SK-N-SH (cell line): ENCODE measurements at regions not wholly inside any gene's neighbourhood (a gene's known extent, or its start where the extent isn't known, plus 50 kb on each side); places are given as distances from the start of the nearest gene placed in this dataset.

ENCODE experiments used
- CTCF ChIA-PET: fragments of 300-600, 350-600 bp; formaldehyde crosslinking; extraction: SDS; loops from one replicate; lab custom pipeline; 2021; lab: Yijun Ruan, JAX
- POLR2A ChIA-PET: fragments of 350-600 bp; sonication (Branson Sonifier 250); formaldehyde crosslinking; extraction: SDS; loops from one replicate; lab custom pipeline; 2020; ENCODE audit warnings: antibody characterized with exemption, inconsistent platforms; lab: Yijun Ruan, JAX
- DNase-seq: peaks from one replicate; pipeline ENCODE4 v3.0.0; 2012
- H2AFZ ChIP-seq: fragments of 200-600 bp; sonication (generic); 2 replicates; pipeline ENCODE4 v1.8.1; 2016; ENCODE audit warnings: antibody characterized with exemption, mild to moderate bottlenecking, low read depth
- H3F3A ChIP-seq: fragments of 200-600 bp; sonication (generic); replicated peaks from 2 replicates; pipeline ENCODE3; 2016; ENCODE audit warnings: antibody characterized with exemption, mild to moderate bottlenecking; ENCODE audit not compliant: insufficient read depth
- H3K27ac ChIP-seq, 2 experiments: fragments of 200-500 bp in 1 of 2; fragments of 200-600 bp in 1 of 2; sonication (Bioruptor generic) in 1 of 2; sonication (generic), shearing (Covaris generic) in 1 of 2; 2 replicates each; pipeline versions ENCODE4 v1.5.1 to v1.6.1; 2014 to 2016; ENCODE audit warnings: low read depth in 2 of 2, inconsistent platforms in 1 of 2, low read length in 1 of 2, mild to moderate bottlenecking in 1 of 2, mixed read lengths in 1 of 2
- H3K27me3 ChIP-seq: fragments of 200-600 bp; sonication (generic), shearing (Covaris generic); 2 replicates; pipeline ENCODE4 v1.6.1; 2016; ENCODE audit warnings: mixed run types; ENCODE audit not compliant: insufficient read depth
- H3K36me3 ChIP-seq, 2 experiments: fragments of 200-500 bp in 1 of 2; fragments of 200-600 bp in 1 of 2; sonication (Bioruptor generic) in 1 of 2; sonication (generic) in 1 of 2; replicated peaks in 1 of 2; 2 replicates each; pipeline versions ENCODE3 to v1.5.1; 2014 to 2016; ENCODE audit warnings: low read length in 1 of 2, mild to moderate bottlenecking in 1 of 2; ENCODE audit not compliant: insufficient read depth in 2 of 2, control insufficient read depth in 1 of 2
- H3K4me1 ChIP-seq, 2 experiments: fragments of 200-500 bp in 1 of 2; fragments of 200-600 bp in 1 of 2; sonication (Bioruptor generic) in 1 of 2; sonication (generic), shearing (Covaris generic) in 1 of 2; 2 replicates each; pipeline versions ENCODE4 v1.5.1 to v1.6.1; 2014 to 2016; ENCODE audit warnings: low read depth in 1 of 2, low read length in 1 of 2, mixed run types in 1 of 2; ENCODE audit not compliant: insufficient read depth in 2 of 2, control insufficient read depth in 1 of 2
- H3K4me2 ChIP-seq: fragments of 200-600 bp; sonication (generic), shearing (Covaris generic); 2 replicates; pipeline ENCODE4 v1.6.1; 2017; ENCODE audit warnings: mixed run types
- H3K4me3 ChIP-seq, 2 experiments: fragments of 200-500 bp in 1 of 2; fragments of 200-600 bp in 1 of 2; sonication (Bioruptor generic) in 1 of 2; sonication (generic), shearing (Covaris generic) in 1 of 2; 2 replicates each; pipeline versions ENCODE4 v1.5.1 to v1.8.1; 2014 to 2016; ENCODE audit warnings: low read depth in 2 of 2, inconsistent platforms in 1 of 2, low read length in 1 of 2, mild to moderate bottlenecking in 1 of 2, mixed read lengths in 1 of 2, moderate library complexity in 1 of 2
- H3K79me2 ChIP-seq: fragments of 200-600 bp; sonication (generic); 2 replicates; pipeline ENCODE4 v1.8.1; 2017; ENCODE audit warnings: mild to moderate bottlenecking; ENCODE audit not compliant: insufficient read depth
- H3K9ac ChIP-seq: fragments of 200-600 bp; sonication (generic); 2 replicates; pipeline ENCODE4 v1.6.1; 2017; ENCODE audit warnings: mixed run types
- H3K9me2 ChIP-seq: fragments of 200-600 bp; sonication (generic); 2 replicates; pipeline ENCODE4 v1.6.1; 2017; ENCODE audit warnings: mixed run types
- H3K9me3 ChIP-seq: fragments of 200-600 bp; sonication (generic); 2 replicates; pipeline ENCODE4 v1.6.1; 2017; ENCODE audit warnings: mixed run types, mild to moderate bottlenecking, moderate library complexity
- H4K20me1 ChIP-seq: fragments of 200-600 bp; sonication (generic); 2 replicates; pipeline ENCODE4 v1.6.1; 2017; ENCODE audit warnings: mild to moderate bottlenecking, mixed run types; ENCODE audit not compliant: insufficient read depth
- CHD2 ChIP-seq: fragments of 150-350 bp; IDR thresholded peaks from 2 replicates; pipeline ENCODE4 v1.6.1; 2018; ENCODE audit warnings: low read length; ENCODE audit not compliant: partially characterized antibody
- ELF1 ChIP-seq: IDR thresholded peaks from 2 replicates; pipeline ENCODE4 v1.4.0; 2012
- FOXJ3 ChIP-seq: sonication (generic); formaldehyde crosslinking; IDR thresholded peaks from 2 replicates; pipeline ENCODE4 v1.5.1; 2020; ENCODE audit warnings: mild to moderate bottlenecking, missing genetic modification reagents
- FOXM1 ChIP-seq: IDR thresholded peaks from 2 replicates; pipeline ENCODE4 v1.4.0; 2012; ENCODE audit warnings: low read depth, mild to moderate bottlenecking
- GABPA ChIP-seq: IDR thresholded peaks from 2 replicates; pipeline ENCODE4 v1.4.0; 2012; ENCODE audit warnings: low read depth, mild to moderate bottlenecking
- MEF2A ChIP-seq: IDR thresholded peaks from 2 replicates; pipeline ENCODE4 v1.4.0; 2012; ENCODE audit warnings: low read depth, borderline replicate concordance
- MXI1 ChIP-seq: IDR thresholded peaks from 2 replicates; pipeline ENCODE4 v1.6.1; 2012; ENCODE audit warnings: mild to moderate bottlenecking, low read depth, low read length, improper control_type of control experiment
- NFIC ChIP-seq: IDR thresholded peaks from 2 replicates; pipeline ENCODE4 v1.4.0; 2012; ENCODE audit warnings: borderline replicate concordance
- NRF1 ChIP-seq: IDR thresholded peaks from 2 replicates; pipeline ENCODE4 v1.6.1; 2012; ENCODE audit warnings: low read depth, mild to moderate bottlenecking, low read length
- POLR2AphosphoS5 ChIP-seq: IDR thresholded peaks from 2 replicates; pipeline ENCODE4 v1.6.1; 2012; ENCODE audit warnings: low read depth, low read length
- RAD21 ChIP-seq: IDR thresholded peaks from 2 replicates; pipeline ENCODE4 v1.6.1; 2012; ENCODE audit warnings: mild to moderate bottlenecking, low read length
- SIN3A ChIP-seq: IDR thresholded peaks from 2 replicates; pipeline ENCODE4 v1.6.1; 2012; ENCODE audit warnings: low read depth, mild to moderate bottlenecking, low read length, moderate library complexity, borderline replicate concordance
- TAF1 ChIP-seq: IDR thresholded peaks from 2 replicates; pipeline ENCODE4 v1.6.1; 2012; ENCODE audit warnings: low read depth, mild to moderate bottlenecking, low read length, moderate library complexity, borderline replicate concordance
- TCF12 ChIP-seq: IDR thresholded peaks from 2 replicates; pipeline ENCODE4 v1.4.0; 2012
- TEAD4 ChIP-seq: IDR thresholded peaks from 2 replicates; pipeline ENCODE4 v1.4.0; 2012; ENCODE audit warnings: mild to moderate bottlenecking, borderline replicate concordance; ENCODE audit not compliant: insufficient read depth
- WGBS: methylation state at CpG from one replicate; pipeline ENCODE4 v1.1.6; 2017; ENCODE audit warnings: low lambda C conversion rate; 5-methylcytosine and 5-hydroxymethylcytosine counted together
- TF ChIP-seq, protein P1 (sequence below): IDR thresholded peaks from 2 replicates; pipeline ENCODE4 v1.6.1; 2012; ENCODE audit warnings: mild to moderate bottlenecking, low read depth, low read length, moderate library complexity
- TF ChIP-seq, protein P2 (sequence below): IDR thresholded peaks from 2 replicates; pipeline ENCODE4 v1.4.0; 2012; ENCODE audit warnings: low read depth, borderline replicate concordance
- TF ChIP-seq, protein P3 (sequence below): fragments of 150-350 bp; IDR thresholded peaks from 2 replicates; pipeline ENCODE4 v1.6.1; 2017; ENCODE audit warnings: antibody characterized with exemption, low read length, low read depth, borderline replicate concordance
- TF ChIP-seq, protein P4 (sequence below): fragments of 150-350 bp; IDR thresholded peaks from 2 replicates; pipeline ENCODE4 v1.6.1; 2016; ENCODE audit warnings: mild to moderate bottlenecking, low read depth, low read length

DNA sequence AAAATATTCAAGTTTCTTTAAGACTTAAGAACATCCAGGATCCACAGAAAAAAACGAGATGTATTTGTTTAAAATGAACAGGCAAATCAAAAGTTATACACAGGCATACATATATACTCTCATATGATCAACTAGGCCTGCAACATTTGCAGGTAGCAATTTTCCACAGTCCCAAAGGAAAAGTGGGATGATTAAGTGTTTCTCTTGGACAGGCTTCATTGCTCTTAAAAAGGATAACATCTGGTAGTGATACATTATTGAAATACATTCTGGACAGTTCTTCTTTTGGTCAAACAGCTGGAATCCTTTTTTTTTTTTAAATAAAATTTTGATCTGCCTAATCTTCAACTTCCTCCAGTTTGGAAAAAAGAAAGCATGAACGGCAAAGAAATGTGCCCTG is 114.8 kb upstream of the TDRD3 start:
- Histone ChIP-seq H4K20me1 (no peaks in the 10 kb centered on the region), H3K9me2 (no peaks in the 10 kb centered on the region), H3K27me3 (no peaks in the 10 kb centered on the region), H3K9me3 (no peaks in the 10 kb centered on the region), H3K36me3 (no peaks in the 10 kb centered on the region), H3F3A (no peaks in the 10 kb centered on the region), H3K4me2 (no peak overlapping the region), H3K27ac (no peak overlapping the region), H3K4me3 (no peak overlapping the region), H2AFZ (no peak overlapping the region), H3K9ac (no peak overlapping the region), H3K4me1 (no peaks in the 10 kb centered on the region), H3K79me2 (no peaks in the 10 kb centered on the region)
- POLR2A ChIA-PET: no interaction called here
- TF ChIP-seq CHD2: no peak
- no peak for TF ChIP-seq MEF2A
- TF ChIP-seq FOXJ3: no peak
- no peak for TF ChIP-seq SIN3A
- TF ChIP-seq, protein P1, sequence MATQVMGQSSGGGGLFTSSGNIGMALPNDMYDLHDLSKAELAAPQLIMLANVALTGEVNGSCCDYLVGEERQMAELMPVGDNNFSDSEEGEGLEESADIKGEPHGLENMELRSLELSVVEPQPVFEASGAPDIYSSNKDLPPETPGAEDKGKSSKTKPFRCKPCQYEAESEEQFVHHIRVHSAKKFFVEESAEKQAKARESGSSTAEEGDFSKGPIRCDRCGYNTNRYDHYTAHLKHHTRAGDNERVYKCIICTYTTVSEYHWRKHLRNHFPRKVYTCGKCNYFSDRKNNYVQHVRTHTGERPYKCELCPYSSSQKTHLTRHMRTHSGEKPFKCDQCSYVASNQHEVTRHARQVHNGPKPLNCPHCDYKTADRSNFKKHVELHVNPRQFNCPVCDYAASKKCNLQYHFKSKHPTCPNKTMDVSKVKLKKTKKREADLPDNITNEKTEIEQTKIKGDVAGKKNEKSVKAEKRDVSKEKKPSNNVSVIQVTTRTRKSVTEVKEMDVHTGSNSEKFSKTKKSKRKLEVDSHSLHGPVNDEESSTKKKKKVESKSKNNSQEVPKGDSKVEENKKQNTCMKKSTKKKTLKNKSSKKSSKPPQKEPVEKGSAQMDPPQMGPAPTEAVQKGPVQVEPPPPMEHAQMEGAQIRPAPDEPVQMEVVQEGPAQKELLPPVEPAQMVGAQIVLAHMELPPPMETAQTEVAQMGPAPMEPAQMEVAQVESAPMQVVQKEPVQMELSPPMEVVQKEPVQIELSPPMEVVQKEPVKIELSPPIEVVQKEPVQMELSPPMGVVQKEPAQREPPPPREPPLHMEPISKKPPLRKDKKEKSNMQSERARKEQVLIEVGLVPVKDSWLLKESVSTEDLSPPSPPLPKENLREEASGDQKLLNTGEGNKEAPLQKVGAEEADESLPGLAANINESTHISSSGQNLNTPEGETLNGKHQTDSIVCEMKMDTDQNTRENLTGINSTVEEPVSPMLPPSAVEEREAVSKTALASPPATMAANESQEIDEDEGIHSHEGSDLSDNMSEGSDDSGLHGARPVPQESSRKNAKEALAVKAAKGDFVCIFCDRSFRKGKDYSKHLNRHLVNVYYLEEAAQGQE: no peak
- TF ChIP-seq, protein P2, sequence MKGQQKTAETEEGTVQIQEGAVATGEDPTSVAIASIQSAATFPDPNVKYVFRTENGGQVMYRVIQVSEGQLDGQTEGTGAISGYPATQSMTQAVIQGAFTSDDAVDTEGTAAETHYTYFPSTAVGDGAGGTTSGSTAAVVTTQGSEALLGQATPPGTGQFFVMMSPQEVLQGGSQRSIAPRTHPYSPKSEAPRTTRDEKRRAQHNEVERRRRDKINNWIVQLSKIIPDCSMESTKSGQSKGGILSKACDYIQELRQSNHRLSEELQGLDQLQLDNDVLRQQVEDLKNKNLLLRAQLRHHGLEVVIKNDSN: no peak
- TF ChIP-seq, protein P3, sequence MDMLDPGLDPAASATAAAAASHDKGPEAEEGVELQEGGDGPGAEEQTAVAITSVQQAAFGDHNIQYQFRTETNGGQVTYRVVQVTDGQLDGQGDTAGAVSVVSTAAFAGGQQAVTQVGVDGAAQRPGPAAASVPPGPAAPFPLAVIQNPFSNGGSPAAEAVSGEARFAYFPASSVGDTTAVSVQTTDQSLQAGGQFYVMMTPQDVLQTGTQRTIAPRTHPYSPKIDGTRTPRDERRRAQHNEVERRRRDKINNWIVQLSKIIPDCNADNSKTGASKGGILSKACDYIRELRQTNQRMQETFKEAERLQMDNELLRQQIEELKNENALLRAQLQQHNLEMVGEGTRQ: no peak
- no peak for TF ChIP-seq TCF12
- TF ChIP-seq, protein P4, sequence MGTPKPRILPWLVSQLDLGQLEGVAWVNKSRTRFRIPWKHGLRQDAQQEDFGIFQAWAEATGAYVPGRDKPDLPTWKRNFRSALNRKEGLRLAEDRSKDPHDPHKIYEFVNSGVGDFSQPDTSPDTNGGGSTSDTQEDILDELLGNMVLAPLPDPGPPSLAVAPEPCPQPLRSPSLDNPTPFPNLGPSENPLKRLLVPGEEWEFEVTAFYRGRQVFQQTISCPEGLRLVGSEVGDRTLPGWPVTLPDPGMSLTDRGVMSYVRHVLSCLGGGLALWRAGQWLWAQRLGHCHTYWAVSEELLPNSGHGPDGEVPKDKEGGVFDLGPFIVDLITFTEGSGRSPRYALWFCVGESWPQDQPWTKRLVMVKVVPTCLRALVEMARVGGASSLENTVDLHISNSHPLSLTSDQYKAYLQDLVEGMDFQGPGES: no peak
- no peak for TF ChIP-seq FOXM1
- TF ChIP-seq TAF1: no peak
- TF ChIP-seq POLR2AphosphoS5: no peak
- TF ChIP-seq TEAD4: no peak
- TF ChIP-seq NFIC: no peak
- TF ChIP-seq GABPA: no peak
- TF ChIP-seq RAD21: no peak
- no peak for TF ChIP-seq ELF1
- TF ChIP-seq MXI1: no peak
- no peak for TF ChIP-seq NRF1
- no peak for DNase-seq
- CTCF ChIA-PET: no interaction called here
- WGBS: 7% methylated on average over 2 of the region's 2 CpGs
